DOHH2 (cell line): ENCODE measurements at regions not wholly inside any gene's neighbourhood (a gene's known extent, or its start where the extent isn't known, plus 50 kb on each side); places are given as distances from the start of the nearest gene placed in this dataset.

Source experiments
- EZH2phosphoT487 ChIP-seq: fragments of 200-600 bp; sonication (generic); IDR thresholded peaks from 2 replicates; pipeline ENCODE4 v1.6.1; 2017; ENCODE audit warnings: borderline replicate concordance, mild to moderate bottlenecking, antibody characterized with exemption, low read length, moderate library complexity, mixed read lengths
- TF ChIP-seq, protein P1 (sequence below): fragments of 200-600 bp; sonication (generic); IDR thresholded peaks from one replicate; pipeline ENCODE4 v1.5.1; 2014; ENCODE audit warnings: antibody characterized with exemption, mild to moderate bottlenecking, low read depth, low read length; ENCODE audit not compliant: poor library complexity, severe bottlenecking

DNA sequence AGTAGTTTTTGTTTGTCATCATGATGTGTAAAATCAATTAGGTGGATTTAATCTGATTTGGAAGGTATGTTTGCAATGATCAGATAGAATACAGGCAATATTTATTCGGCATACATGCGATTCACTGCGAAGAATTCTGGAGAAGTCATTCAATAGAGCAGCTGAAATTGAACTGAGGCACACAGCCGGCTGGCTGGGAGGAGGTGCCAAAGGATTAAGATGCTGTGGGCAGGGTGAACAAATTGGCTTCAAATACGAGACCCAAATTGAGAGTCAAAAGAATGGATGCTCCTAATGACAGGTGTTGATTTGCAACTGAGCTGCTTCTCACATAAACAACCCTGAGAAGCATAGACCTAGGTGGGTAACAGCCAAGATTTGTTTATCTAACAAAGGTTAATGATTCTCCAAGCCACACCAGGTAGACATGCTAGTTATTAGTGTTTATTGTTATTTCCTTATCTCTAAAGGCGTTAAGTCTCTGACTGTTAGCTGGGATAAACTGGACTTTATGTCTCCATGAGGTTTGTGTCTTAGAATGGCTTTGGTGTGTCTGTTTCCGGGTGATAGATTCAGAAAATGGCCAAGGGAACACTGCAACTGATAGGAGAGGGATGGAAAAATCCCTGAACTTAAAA lies 55.3 kb upstream of the CLINT1 start:
- TF ChIP-seq, protein P1, sequence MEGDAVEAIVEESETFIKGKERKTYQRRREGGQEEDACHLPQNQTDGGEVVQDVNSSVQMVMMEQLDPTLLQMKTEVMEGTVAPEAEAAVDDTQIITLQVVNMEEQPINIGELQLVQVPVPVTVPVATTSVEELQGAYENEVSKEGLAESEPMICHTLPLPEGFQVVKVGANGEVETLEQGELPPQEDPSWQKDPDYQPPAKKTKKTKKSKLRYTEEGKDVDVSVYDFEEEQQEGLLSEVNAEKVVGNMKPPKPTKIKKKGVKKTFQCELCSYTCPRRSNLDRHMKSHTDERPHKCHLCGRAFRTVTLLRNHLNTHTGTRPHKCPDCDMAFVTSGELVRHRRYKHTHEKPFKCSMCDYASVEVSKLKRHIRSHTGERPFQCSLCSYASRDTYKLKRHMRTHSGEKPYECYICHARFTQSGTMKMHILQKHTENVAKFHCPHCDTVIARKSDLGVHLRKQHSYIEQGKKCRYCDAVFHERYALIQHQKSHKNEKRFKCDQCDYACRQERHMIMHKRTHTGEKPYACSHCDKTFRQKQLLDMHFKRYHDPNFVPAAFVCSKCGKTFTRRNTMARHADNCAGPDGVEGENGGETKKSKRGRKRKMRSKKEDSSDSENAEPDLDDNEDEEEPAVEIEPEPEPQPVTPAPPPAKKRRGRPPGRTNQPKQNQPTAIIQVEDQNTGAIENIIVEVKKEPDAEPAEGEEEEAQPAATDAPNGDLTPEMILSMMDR, result no peak
- TF ChIP-seq EZH2phosphoT487, result no peak
